ENCODE measurements at regions not wholly inside any gene's neighbourhood (a gene's known extent, or its start where the extent isn't known, plus 50 kb on each side); places are given as distances from the start of the nearest gene placed in this dataset.

DNA sequence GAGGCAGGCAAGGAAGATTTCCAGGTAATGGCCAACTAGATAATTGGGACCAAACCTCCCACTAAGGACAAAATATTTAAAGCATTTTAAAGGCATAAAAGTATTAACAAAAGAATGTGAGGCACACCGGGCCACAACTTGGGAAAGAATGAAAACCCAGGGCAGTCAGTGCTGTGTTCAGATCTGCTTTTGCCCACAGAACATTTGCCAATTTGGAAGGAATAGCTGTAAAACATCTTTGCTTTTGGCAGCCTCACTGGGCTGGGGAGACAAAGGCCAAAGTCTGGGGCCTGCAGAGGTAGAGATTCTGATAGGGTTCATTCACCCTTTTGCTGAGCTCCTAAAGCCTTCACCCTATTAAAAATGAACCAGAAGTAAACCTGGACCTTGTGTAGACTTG, 82.3 kb downstream of the SYNE3 start:
- no peak overlapping the region for H2AFZ ChIP-seq (ENCODE audit: low read depth, low read length)
- Mint-ChIP-seq H3K36me3 (ENCODE audit: low read depth, unreplicated experiment) (peaks cover 2% of the 10 kb centered on the region), H3K4me1 (ENCODE audit: low read depth, unreplicated experiment) (peaks cover 11% of the 10 kb centered on the region), H3K9me3 (ENCODE audit: unreplicated experiment) (peaks cover 7% of the 10 kb centered on the region), H3K27me3 (ENCODE audit: low read depth, unreplicated experiment) (no peaks in the 10 kb centered on the region), H3K4me3 (ENCODE audit: unreplicated experiment) (no peak overlapping the region), H3K27ac (ENCODE audit: unreplicated experiment) (peak overlapping the region; percentile 62)
- H3K9ac ChIP-seq (ENCODE audit: low read length): no peak overlapping the region
- H3K36me3 ChIP-seq (ENCODE audit: insufficient read depth, low read length): no peaks in the 10 kb centered on the region
- H3K4me1 ChIP-seq (ENCODE audit: insufficient read depth, low read length): no peaks in the 10 kb centered on the region
- FAIRE-seq (no peak), DNase-seq (ENCODE audit: low read depth) (no peak)
- H3K4me2 ChIP-seq (ENCODE audit: low read length): no peak overlapping the region
- H4K20me1 ChIP-seq (ENCODE audit: insufficient read depth, low read length): no peaks in the 10 kb centered on the region
- H3K9me3 ChIP-seq (ENCODE audit: insufficient read depth, low read depth, low read length): no peaks in the 10 kb centered on the region
- no peaks in the 10 kb centered on the region for H3K79me2 ChIP-seq (ENCODE audit: insufficient read depth, low read length)
- H3K27ac ChIP-seq (ENCODE audit: low read depth, low read length): no peak overlapping the region
- no peaks in the 10 kb centered on the region for H3K27me3 ChIP-seq (ENCODE audit: insufficient read depth, low read length)
- no peak overlapping the region for H3K4me3 ChIP-seq (ENCODE audit: insufficient read depth, low read depth, low read length)
- TF ChIP-seq EZH2 (IDR thresholded peaks at IDR 0.05; ENCODE audit: insufficient read depth, low read length): no peak
- TF ChIP-seq, protein P1, sequence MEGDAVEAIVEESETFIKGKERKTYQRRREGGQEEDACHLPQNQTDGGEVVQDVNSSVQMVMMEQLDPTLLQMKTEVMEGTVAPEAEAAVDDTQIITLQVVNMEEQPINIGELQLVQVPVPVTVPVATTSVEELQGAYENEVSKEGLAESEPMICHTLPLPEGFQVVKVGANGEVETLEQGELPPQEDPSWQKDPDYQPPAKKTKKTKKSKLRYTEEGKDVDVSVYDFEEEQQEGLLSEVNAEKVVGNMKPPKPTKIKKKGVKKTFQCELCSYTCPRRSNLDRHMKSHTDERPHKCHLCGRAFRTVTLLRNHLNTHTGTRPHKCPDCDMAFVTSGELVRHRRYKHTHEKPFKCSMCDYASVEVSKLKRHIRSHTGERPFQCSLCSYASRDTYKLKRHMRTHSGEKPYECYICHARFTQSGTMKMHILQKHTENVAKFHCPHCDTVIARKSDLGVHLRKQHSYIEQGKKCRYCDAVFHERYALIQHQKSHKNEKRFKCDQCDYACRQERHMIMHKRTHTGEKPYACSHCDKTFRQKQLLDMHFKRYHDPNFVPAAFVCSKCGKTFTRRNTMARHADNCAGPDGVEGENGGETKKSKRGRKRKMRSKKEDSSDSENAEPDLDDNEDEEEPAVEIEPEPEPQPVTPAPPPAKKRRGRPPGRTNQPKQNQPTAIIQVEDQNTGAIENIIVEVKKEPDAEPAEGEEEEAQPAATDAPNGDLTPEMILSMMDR (IDR thresholded peaks at IDR 0.05; ENCODE audit: insufficient read depth, low read depth, low read length): no peak

DNA sequence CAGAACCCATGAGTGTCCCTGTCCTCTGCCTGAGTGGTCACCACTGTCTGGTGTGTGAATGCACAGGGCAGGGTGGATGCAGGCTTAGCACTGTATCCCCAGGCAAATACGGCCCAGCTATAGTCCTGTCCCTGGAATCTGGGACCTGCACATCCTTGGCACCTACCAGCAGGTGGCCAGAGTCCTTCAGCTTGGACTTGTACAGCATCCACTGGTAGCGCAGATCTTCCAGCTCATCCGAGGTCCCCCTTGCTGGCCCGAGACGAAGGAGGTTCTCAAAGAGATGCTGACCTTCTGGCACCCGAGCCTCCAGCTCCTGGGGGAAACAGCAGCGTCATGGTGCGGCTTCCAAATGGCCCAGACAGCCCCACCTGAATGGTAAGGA, 83.4 kb downstream of the SYNE3 start:
- Mint-ChIP-seq H3K27me3 (ENCODE audit: low read depth, unreplicated experiment) (no peaks in the 10 kb centered on the region), H3K27ac (ENCODE audit: unreplicated experiment) (no peak overlapping the region), H3K36me3 (ENCODE audit: low read depth, unreplicated experiment) (peaks cover 2% of the 10 kb centered on the region), H3K4me3 (ENCODE audit: unreplicated experiment) (no peak overlapping the region), H3K4me1 (ENCODE audit: low read depth, unreplicated experiment) (peaks cover 11% of the 10 kb centered on the region), H3K9me3 (ENCODE audit: unreplicated experiment) (peaks cover 7% of the 10 kb centered on the region)
- Histone ChIP-seq H2AFZ (ENCODE audit: low read depth, low read length) (no peak overlapping the region), H3K9ac (ENCODE audit: low read length) (no peak overlapping the region), H3K4me1 (ENCODE audit: insufficient read depth, low read length) (no peaks in the 10 kb centered on the region), H3K79me2 (ENCODE audit: insufficient read depth, low read length) (no peaks in the 10 kb centered on the region), H3K27ac (ENCODE audit: low read depth, low read length) (no peak overlapping the region), H3K4me2 (ENCODE audit: low read length) (no peak overlapping the region), H4K20me1 (ENCODE audit: insufficient read depth, low read length) (no peaks in the 10 kb centered on the region), H3K9me3 (ENCODE audit: insufficient read depth, low read depth, low read length) (no peaks in the 10 kb centered on the region), H3K27me3 (ENCODE audit: insufficient read depth, low read length) (no peaks in the 10 kb centered on the region), H3K4me3 (ENCODE audit: insufficient read depth, low read depth, low read length) (no peak overlapping the region), H3K36me3 (ENCODE audit: insufficient read depth, low read length) (no peaks in the 10 kb centered on the region)
- no peak for TF ChIP-seq EZH2 (IDR thresholded peaks at IDR 0.05; ENCODE audit: insufficient read depth, low read length)
- TF ChIP-seq, protein P1 (IDR thresholded peaks at IDR 0.05; ENCODE audit: insufficient read depth, low read depth, low read length): no peak
- DNase-seq (ENCODE audit: low read depth) (no peak), FAIRE-seq (no peak)

DNA sequence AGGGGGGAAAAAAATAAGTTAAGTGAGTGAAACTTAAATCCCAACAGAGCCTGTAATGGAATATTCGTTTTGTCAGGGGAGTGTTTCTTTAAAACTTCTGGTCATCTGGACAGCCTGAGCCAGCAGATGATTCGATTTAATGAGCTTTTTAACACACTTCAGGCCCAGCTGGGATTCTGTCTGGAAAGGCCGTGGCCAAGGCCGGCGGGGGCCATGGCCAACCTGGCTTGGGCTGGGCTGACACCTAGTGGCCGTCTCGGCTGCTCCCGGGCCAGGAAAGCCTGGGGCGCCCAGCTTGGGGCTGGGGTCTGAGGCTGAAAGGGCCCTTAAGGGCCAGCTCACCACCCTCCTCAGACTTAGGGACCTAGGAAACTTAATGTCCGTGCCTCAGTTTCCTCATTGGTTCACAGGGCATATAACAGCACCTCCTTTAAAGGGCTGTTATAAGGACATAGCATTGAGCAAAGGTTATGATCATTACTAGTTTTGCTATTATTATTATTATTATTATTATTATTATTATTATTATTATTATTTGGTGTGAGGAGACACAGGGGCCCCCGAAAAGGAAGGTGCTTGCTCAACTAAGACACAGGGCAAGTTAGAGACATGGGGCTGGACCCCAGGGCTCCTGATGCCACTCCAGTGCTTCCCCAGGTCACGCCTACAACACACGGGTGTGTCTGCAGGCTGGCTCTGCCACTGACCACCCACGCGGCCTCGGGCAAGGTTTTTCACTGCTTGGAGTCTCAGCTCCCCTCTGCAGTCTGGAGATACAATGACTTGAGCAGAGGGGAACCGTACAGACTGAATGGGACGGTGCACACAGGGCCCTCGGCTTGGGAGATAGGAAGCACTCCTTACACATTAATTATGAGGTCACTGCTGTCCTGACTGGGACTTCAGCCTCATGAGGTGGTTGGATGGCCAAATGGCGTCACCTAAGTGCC, 84.0 kb downstream of the SYNE3 start:
- no peak overlapping the region for H3K4me3 Mint-ChIP-seq (ENCODE audit: unreplicated experiment)
- H3K36me3 ChIP-seq (ENCODE audit: insufficient read depth, low read length): no peaks in the 10 kb centered on the region
- H3K4me1 ChIP-seq (ENCODE audit: insufficient read depth, low read length): no peaks in the 10 kb centered on the region
- peaks cover 7% of the 10 kb centered on the region for H3K9me3 Mint-ChIP-seq (ENCODE audit: unreplicated experiment)
- no peak overlapping the region for H3K9ac ChIP-seq (ENCODE audit: low read length)
- H2AFZ ChIP-seq (ENCODE audit: low read depth, low read length): no peak overlapping the region
- FAIRE-seq: no peak
- H3K4me1 Mint-ChIP-seq (ENCODE audit: low read depth, unreplicated experiment): peaks cover 13% of the 10 kb centered on the region
- no peak overlapping the region for H3K4me3 ChIP-seq (ENCODE audit: insufficient read depth, low read depth, low read length)
- TF ChIP-seq EZH2 (IDR thresholded peaks at IDR 0.05; ENCODE audit: insufficient read depth, low read length): no peak
- TF ChIP-seq, protein P1 (IDR thresholded peaks at IDR 0.05; ENCODE audit: insufficient read depth, low read depth, low read length): peak; percentile 58
- no peaks in the 10 kb centered on the region for H3K79me2 ChIP-seq (ENCODE audit: insufficient read depth, low read length)
- no peak for DNase-seq (ENCODE audit: low read depth)
- H3K27me3 ChIP-seq (ENCODE audit: insufficient read depth, low read length): no peaks in the 10 kb centered on the region
- H4K20me1 ChIP-seq (ENCODE audit: insufficient read depth, low read length): no peaks in the 10 kb centered on the region
- no peaks in the 10 kb centered on the region for H3K9me3 ChIP-seq (ENCODE audit: insufficient read depth, low read depth, low read length)
- peaks cover 2% of the 10 kb centered on the region for H3K36me3 Mint-ChIP-seq (ENCODE audit: low read depth, unreplicated experiment)
- no peak overlapping the region for H3K4me2 ChIP-seq (ENCODE audit: low read length)
- H3K27ac ChIP-seq (ENCODE audit: low read depth, low read length): no peak overlapping the region
- H3K27ac Mint-ChIP-seq (ENCODE audit: unreplicated experiment): no peak overlapping the region
- H3K27me3 Mint-ChIP-seq (ENCODE audit: low read depth, unreplicated experiment): no peaks in the 10 kb centered on the region
